ENCODE measurements at regions not wholly inside any gene's neighbourhood (a gene's known extent, or its start where the extent isn't known, plus 50 kb on each side); places are given as distances from the start of the nearest gene placed in this dataset.

- ChIA-PET POLR2A (interaction anchor here (0.8 kb wide), 1 partner anchor 76 kb away, joined by 4 read pairs; the partner anchor contains the start of gene SDC1), CTCF (no interaction called here)
- TF ChIP-seq WT1 (tag by site-specific recombination; IDR thresholded peaks at IDR 0.05) (no peak), BCL6B (tag by site-specific recombination; IDR thresholded peaks at IDR 0.05) (no peak), ZNF768 (tag by site-specific recombination; IDR thresholded peaks at IDR 0.05) (no peak), KLF17 (tag by site-specific recombination; IDR thresholded peaks at IDR 0.05) (no peak), IKZF3 (tag by site-specific recombination; IDR thresholded peaks at IDR 0.05) (no peak), ZNF404 (tag by site-specific recombination; IDR thresholded peaks at IDR 0.05) (no peak), OVOL3 (tag by site-specific recombination; IDR thresholded peaks at IDR 0.05) (no peak), ZBTB10 (tag by site-specific recombination; IDR thresholded peaks at IDR 0.05) (no peak), ZNF148 (tag by site-specific recombination; IDR thresholded peaks at IDR 0.05; ENCODE audit: borderline replicate concordance) (no peak), ZNF530 (tag by site-specific recombination; IDR thresholded peaks at IDR 0.05; ENCODE audit: low read depth) (no peak), MYNN (tag by site-specific recombination; IDR thresholded peaks at IDR 0.05; ENCODE audit: borderline replicate concordance) (no peak), SP7 (tag by site-specific recombination; IDR thresholded peaks at IDR 0.05) (no peak), ZNF48 (tag by site-specific recombination; IDR thresholded peaks at IDR 0.05) (no peak), ZBTB21 (tag by site-specific recombination; IDR thresholded peaks at IDR 0.05) (no peak), ZNF350 (tag by site-specific recombination; IDR thresholded peaks at IDR 0.05) (no peak), ZSCAN5A (tag by site-specific recombination; IDR thresholded peaks at IDR 0.05) (no peak), ZBTB44 (tag by site-specific recombination; IDR thresholded peaks at IDR 0.05) (no peak), PRDM10 (tag by site-specific recombination; IDR thresholded peaks at IDR 0.05) (no peak), ZNF580 (tag by site-specific recombination; IDR thresholded peaks at IDR 0.05) (no peak), ZNF302 (tag by site-specific recombination; IDR thresholded peaks at IDR 0.05; ENCODE audit: low read depth) (no peak)
- H3K27ac ChIP-seq (ENCODE audit: extremely low read depth, low read depth, low read length): no peak overlapping the region
- H3K36me3 ChIP-seq (ENCODE audit: control insufficient read depth in 2 of 2, insufficient read depth in 1 of 2, low read length in 2 of 2): no peaks in the 10 kb centered on the region
- H3K4me3 ChIP-seq (ENCODE audit: low read depth, low read length): no peak overlapping the region
- H3K9me3 ChIP-seq (ENCODE audit: control insufficient read depth, insufficient read depth, low read depth, low read length): no peaks in the 10 kb centered on the region
- H3K4me1 ChIP-seq (ENCODE audit: control insufficient read depth, insufficient read depth, low read length): no peaks in the 10 kb centered on the region; the same call in 1 of the 2 replicates
Observed at GRCh38 chr2:20148923-20149702, 75.8 kb downstream of the SDC1 start.

Measured in HEK293 (cell line).